AG04450 (cell line): ENCODE measurements at regions not wholly inside any gene's neighbourhood (a gene's known extent, or its start where the extent isn't known, plus 50 kb on each side); places are given as distances from the start of the nearest gene placed in this dataset.
"Not testable (repeated sequence)": the region's sequence is repeated elsewhere in the genome, so short reads cannot be mapped to it uniquely, and the experiment has no call there.

Source experiments
- CTCF ChIA-PET: fragments of 300-600, 350-600 bp; formaldehyde crosslinking; extraction: SDS; loops from one replicate; lab custom pipeline; 2022; ENCODE audit warnings: antibody characterized with exemption, inconsistent platforms; lab: Charles Lee
- POLR2A ChIA-PET: fragments of 350-600 bp; formaldehyde crosslinking; extraction: SDS; loops from one replicate; lab custom pipeline; 2021; ENCODE audit warnings: antibody characterized with exemption, inconsistent platforms; lab: Yijun Ruan, JAX
- DNase-seq: peaks from one replicate; pipeline ENCODE4 v3.0.0-alpha.2; 2011; ENCODE audit warnings: low read depth, low spot score
- H3K27ac ChIP-seq: one replicate; pipeline ENCODE4 v1.5.1; 2012; ENCODE audit warnings: low read depth, low read length, control low read depth
- H3K27me3 ChIP-seq: one replicate; pipeline ENCODE4 v1.6.0; 2012; ENCODE audit warnings: low read length; ENCODE audit not compliant: control insufficient read depth, insufficient read depth
- H3K4me3 ChIP-seq: 2 replicates; pipeline ENCODE4 v1.5.1; 2011; ENCODE audit warnings: mild to moderate bottlenecking, low read depth, low read length, control low read depth
- H3K9me3 ChIP-seq: 2 replicates; pipeline ENCODE4 v1.5.1; 2012; ENCODE audit warnings: low read length; ENCODE audit not compliant: control insufficient read depth, insufficient read depth
- TF ChIP-seq, protein P1 (sequence below): IDR thresholded peaks from 2 replicates; pipeline ENCODE4 v1.5.1; 2011; ENCODE audit warnings: low read depth, low read length, control low read depth, inconsistent platforms

DNA sequence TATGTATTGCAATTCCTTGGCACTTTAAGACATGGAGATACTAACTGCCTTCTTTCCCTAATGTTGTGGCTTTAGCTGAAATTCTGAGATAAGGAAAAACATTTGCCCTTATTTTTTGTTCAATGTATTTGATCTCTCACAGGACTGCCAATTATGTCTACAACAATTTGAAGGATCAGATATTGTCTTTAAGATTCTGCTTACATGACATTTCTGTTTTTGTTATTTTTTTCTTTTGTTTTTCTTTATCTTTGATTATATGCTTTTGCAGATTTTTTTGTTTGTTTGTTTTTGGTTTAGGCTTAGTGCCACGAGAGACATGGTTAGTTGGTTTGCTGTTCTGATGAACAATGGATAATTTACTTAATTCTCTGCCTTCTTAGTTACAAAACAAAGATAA is 303.3 kb downstream of the TECRL start:
- ChIA-PET POLR2A (no interaction called here), CTCF (no interaction called here)
- no peak overlapping the region for H3K27ac ChIP-seq
- H3K4me3 ChIP-seq = no peak overlapping the region
- no peaks in the 10 kb centered on the region for H3K27me3 ChIP-seq
- no peak for DNase-seq
- H3K9me3 ChIP-seq = no peaks in the 10 kb centered on the region
- TF ChIP-seq, protein P1, sequence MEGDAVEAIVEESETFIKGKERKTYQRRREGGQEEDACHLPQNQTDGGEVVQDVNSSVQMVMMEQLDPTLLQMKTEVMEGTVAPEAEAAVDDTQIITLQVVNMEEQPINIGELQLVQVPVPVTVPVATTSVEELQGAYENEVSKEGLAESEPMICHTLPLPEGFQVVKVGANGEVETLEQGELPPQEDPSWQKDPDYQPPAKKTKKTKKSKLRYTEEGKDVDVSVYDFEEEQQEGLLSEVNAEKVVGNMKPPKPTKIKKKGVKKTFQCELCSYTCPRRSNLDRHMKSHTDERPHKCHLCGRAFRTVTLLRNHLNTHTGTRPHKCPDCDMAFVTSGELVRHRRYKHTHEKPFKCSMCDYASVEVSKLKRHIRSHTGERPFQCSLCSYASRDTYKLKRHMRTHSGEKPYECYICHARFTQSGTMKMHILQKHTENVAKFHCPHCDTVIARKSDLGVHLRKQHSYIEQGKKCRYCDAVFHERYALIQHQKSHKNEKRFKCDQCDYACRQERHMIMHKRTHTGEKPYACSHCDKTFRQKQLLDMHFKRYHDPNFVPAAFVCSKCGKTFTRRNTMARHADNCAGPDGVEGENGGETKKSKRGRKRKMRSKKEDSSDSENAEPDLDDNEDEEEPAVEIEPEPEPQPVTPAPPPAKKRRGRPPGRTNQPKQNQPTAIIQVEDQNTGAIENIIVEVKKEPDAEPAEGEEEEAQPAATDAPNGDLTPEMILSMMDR = no peak

GRCh38 chr4:64095398-64095797 is 313.9 kb downstream of the TECRL start:
- ChIA-PET CTCF (no interaction called here), POLR2A (no interaction called here)
- TF ChIP-seq, protein P1 = no peak
- Histone ChIP-seq H3K27me3 (no peaks in the 10 kb centered on the region), H3K4me3 (no peak overlapping the region), H3K27ac (no peak overlapping the region), H3K9me3 (peaks cover 4% of the 10 kb centered on the region)
- DNase-seq = no peak

DNA sequence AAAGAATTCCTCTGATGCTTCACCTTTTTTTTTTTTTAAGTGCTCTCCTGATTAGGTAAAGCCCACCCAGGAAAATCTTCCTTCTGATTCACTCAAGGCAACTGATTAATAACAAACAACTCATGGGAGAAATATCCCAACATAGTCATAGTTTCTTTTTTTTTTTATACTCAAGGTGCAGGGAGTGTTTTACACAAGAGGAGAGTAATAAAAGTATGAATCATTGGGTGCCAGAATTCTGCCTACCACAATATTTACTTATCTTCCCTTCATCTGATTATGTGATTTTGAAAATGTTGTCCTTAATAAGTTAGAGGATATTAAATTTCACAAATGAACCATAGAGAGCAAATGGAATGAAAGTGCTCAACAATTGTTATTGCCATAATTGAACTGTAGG is 329.9 kb downstream of the TECRL start:
- Histone ChIP-seq H3K27ac (no peak overlapping the region), H3K4me3 (no peak overlapping the region), H3K9me3 (no peaks in the 10 kb centered on the region), H3K27me3 (no peaks in the 10 kb centered on the region)
- TF ChIP-seq, protein P1 = no peak
- no peak for DNase-seq
- ChIA-PET POLR2A (no interaction called here), CTCF (no interaction called here)

- CTCF ChIA-PET = no interaction called here
- POLR2A ChIA-PET = no interaction called here
- H3K27me3 ChIP-seq = no peaks in the 10 kb centered on the region
- DNase-seq = no peak
- no peak overlapping the region for H3K27ac ChIP-seq
- H3K9me3 ChIP-seq = no peaks in the 10 kb centered on the region
- no peak overlapping the region for H3K4me3 ChIP-seq
- TF ChIP-seq, protein P1 = no peak
Measured at GRCh38 chr4:64068096-64068495, 341.2 kb downstream of the TECRL start.

DNA sequence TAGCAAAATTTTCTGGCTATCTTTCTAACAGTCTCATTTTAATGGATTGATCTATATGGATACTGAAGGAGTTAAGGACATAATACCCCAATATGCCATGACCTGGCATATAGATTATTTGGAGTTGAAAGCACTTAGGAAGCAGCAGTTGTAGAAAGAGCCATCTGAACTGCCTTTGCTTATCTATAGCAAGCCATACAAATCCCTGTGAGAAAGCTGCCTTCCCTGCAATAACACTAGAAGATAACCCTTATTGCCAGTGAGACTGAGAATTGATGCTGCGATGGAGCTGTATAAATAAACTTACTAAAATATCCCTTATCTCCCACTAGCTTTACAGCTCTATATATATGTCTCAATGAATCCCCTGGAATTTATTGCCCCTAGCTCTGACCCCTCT is 346.3 kb downstream of the TECRL start:
- Histone ChIP-seq H3K27me3 (no peaks in the 10 kb centered on the region), H3K9me3 (peaks cover 4% of the 10 kb centered on the region; the same call in 1 of the 2 replicates), H3K4me3 (no peak overlapping the region), H3K27ac (no peak overlapping the region)
- DNase-seq = no peak
- ChIA-PET CTCF (no interaction called here), POLR2A (no interaction called here)
- TF ChIP-seq, protein P1 = no peak

GRCh38 chr4:64037033-64037432 is 372.2 kb downstream of the TECRL start:
- H3K27ac ChIP-seq, H3K27me3 ChIP-seq, POLR2A ChIA-PET, H3K9me3 ChIP-seq, CTCF ChIA-PET, DNase-seq, H3K4me3 ChIP-seq: not testable (repeated sequence)
